Lower leg skin (tissue), 4 donors: ENCODE measurements at regions not wholly inside any gene's neighbourhood (a gene's known extent, or its start where the extent isn't known, plus 50 kb on each side); places are given as distances from the start of the nearest gene placed in this dataset.

ENCODE experiments used
- DNase-seq, 2 donors: peaks; one replicate each; pipeline ENCODE4 v3.0.0-alpha.2; 2019; ENCODE audit warnings: low spot score in 2 of 2
- H3K4me3 ChIP-seq: fragments of 200-600 bp; sonication (generic); 2 replicates; pipeline ENCODE4 v1.5.1; 2017; ENCODE audit warnings: mild to moderate bottlenecking, low read depth; ENCODE audit not compliant: poor library complexity, severe bottlenecking
- CTCF ChIP-seq, 3 donors: fragments of 450-650 bp; IDR thresholded peaks; one replicate each; pipeline ENCODE4 v1.5.1; 2016; ENCODE audit warnings: antibody characterized with exemption in 3 of 3, mild to moderate bottlenecking in 3 of 3, moderate library complexity in 2 of 3
- POLR2A ChIP-seq, 2 donors: fragments of 450-650 bp; IDR thresholded peaks; one replicate each; pipeline ENCODE4 v1.6.1; 2016 to 2017; ENCODE audit warnings: antibody characterized with exemption in 2 of 2, mild to moderate bottlenecking in 1 of 2, moderate library complexity in 1 of 2
- WGBS, 2 donors: methylation state at CpG; one replicate each; pipeline ENCODE4 v1.1.5; 2018; 5-methylcytosine and 5-hydroxymethylcytosine counted together
- intact Hi-C: fragments of 100-400 bp; cut with DNase I; formaldehyde crosslinking; loops from one replicate; pipeline ENCODE4 v1.15.0; 2023; ENCODE audit warnings: low total_unique reads

- intact Hi-C loops = no loop called here
- DNase-seq = no peak
Measured at GRCh38 chr4:175988511-175988910, 77.1 kb upstream of the WDR17 start.

GRCh38 chr4:175996206-175996605 is 69.4 kb upstream of the WDR17 start:
- H3K4me3 ChIP-seq = no peak overlapping the region
- TF ChIP-seq CTCF (IDR thresholded peaks at IDR 0.05) = no peak
- no peak for TF ChIP-seq POLR2A (IDR thresholded peaks at IDR 0.05)
- DNase-seq = no peak
- intact Hi-C loops = no loop called here

More at GRCh38 chr4:175988511-175988910, 77.1 kb upstream of the WDR17 start:
- 75 to 92% methylated on average over 1 of the region's 1 CpG for WGBS, 2 donors
- TF ChIP-seq POLR2A (IDR thresholded peaks at IDR 0.05) = no peak
- TF ChIP-seq CTCF (IDR thresholded peaks at IDR 0.05) = no peak
- no peak overlapping the region for H3K4me3 ChIP-seq

GRCh38 chr4:175997291-175997690 is 68.3 kb upstream of the WDR17 start:
- 51 to 63% methylated on average over 2 of the region's 2 CpGs for WGBS, 2 donors
- TF ChIP-seq CTCF (IDR thresholded peaks at IDR 0.05) (no peak), POLR2A (IDR thresholded peaks at IDR 0.05) (no peak)
- DNase-seq = no peak
- H3K4me3 ChIP-seq = no peak overlapping the region
- intact Hi-C loops = no loop called here

- H3K4me3 ChIP-seq = no peak overlapping the region
- no peak for TF ChIP-seq CTCF (IDR thresholded peaks at IDR 0.05)
- DNase-seq = no peak
- intact Hi-C loops = no loop called here
Measured at GRCh38 chr4:175998782-175999181, 66.9 kb upstream of the WDR17 start.

GRCh38 chr4:175999944-176000343 is 65.7 kb upstream of the WDR17 start:
- 82 to 91% methylated on average over 2 of the region's 2 CpGs for WGBS, 2 donors
- no peak for DNase-seq
- TF ChIP-seq POLR2A (IDR thresholded peaks at IDR 0.05) (no peak), CTCF (IDR thresholded peaks at IDR 0.05) (no peak)
- intact Hi-C loops = no loop called here
- H3K4me3 ChIP-seq = no peak overlapping the region

- H3K4me3 ChIP-seq = peak overlapping the region; percentile 5
- peak in 1 of 2 donors; percentile 80 for DNase-seq
- intact Hi-C loops = no loop called here
- 1% methylated on average over 40 to 41 of the region's 41 CpGs for WGBS, 2 donors
- TF ChIP-seq CTCF (IDR thresholded peaks at IDR 0.05) (no peak), POLR2A (IDR thresholded peaks at IDR 0.05) (no peak)
Measured at GRCh38 chr4:176001151-176002006, 64.3 kb upstream of the WDR17 start.
